GM12873 (cell line): ENCODE measurements at regions not wholly inside any gene's neighbourhood (a gene's known extent, or its start where the extent isn't known, plus 50 kb on each side); places are given as distances from the start of the nearest gene placed in this dataset.

Source experiments
- TF ChIP-seq, protein P1 (sequence below): IDR thresholded peaks from 2 replicates; pipeline ENCODE4 v1.5.1; 2012; ENCODE audit warnings: low read depth, mild to moderate bottlenecking, moderate library complexity, low read length, control low read depth; ENCODE audit not compliant: insufficient read depth; ENCODE audit errors: missing control alignments

DNA sequence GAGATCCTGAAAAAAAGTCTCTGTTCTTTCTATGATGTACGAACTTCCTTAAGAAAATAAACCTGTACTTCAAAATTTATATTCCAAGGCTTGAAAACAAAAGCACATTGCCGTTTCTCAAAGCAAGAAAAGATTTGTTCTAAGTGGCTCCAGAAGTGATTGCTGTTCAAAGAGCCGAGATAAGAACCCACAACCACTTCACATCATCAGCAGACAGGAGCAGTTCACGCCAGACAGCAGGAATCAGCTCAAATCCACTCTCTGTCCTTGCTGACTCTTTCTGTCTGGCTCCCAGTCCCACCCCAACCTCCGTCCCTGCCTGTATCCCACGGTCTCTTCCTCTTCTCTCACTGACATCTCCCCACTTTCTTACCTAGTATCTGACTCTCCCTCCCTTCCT, 85.0 kb upstream of the MYOCD start:
- TF ChIP-seq, protein P1, sequence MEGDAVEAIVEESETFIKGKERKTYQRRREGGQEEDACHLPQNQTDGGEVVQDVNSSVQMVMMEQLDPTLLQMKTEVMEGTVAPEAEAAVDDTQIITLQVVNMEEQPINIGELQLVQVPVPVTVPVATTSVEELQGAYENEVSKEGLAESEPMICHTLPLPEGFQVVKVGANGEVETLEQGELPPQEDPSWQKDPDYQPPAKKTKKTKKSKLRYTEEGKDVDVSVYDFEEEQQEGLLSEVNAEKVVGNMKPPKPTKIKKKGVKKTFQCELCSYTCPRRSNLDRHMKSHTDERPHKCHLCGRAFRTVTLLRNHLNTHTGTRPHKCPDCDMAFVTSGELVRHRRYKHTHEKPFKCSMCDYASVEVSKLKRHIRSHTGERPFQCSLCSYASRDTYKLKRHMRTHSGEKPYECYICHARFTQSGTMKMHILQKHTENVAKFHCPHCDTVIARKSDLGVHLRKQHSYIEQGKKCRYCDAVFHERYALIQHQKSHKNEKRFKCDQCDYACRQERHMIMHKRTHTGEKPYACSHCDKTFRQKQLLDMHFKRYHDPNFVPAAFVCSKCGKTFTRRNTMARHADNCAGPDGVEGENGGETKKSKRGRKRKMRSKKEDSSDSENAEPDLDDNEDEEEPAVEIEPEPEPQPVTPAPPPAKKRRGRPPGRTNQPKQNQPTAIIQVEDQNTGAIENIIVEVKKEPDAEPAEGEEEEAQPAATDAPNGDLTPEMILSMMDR, result no peak

DNA sequence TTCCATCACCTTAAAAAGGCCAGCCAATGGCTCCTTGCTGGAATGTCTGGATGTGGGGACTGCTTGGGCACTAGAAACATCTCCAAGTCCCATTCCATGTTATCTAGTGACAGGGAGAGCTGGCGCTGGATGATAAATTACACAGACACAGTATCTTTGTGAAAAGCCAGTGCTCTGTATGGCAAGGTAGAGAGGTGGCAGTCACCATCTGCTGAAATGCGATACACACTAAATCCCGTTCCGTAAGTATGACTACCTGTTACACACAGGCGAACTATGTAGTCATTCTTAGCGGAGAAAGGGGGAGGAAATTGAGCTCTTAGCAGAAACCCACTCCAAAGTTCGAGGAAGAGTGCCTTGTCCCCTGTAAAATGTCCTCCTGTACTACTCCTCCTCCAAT, 81.0 kb upstream of the MYOCD start:
- TF ChIP-seq, protein P1, result no peak

DNA sequence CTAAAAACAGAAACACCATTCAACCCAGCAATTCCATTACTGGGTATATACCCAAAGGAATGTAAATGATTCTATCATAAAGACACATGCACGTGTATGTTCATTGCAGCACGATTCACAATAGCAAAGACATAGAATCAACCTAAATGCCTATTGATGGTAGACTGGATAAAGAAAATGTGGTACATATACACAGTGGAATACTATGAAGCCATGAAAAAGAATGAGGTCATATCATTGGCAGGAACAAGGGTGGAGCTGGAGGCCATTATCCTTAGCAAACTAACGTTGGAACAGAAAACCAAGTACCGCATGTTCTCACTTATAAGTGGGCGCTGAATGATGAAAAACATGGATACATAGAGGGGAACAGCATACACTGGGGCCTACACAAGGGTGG, 77.2 kb upstream of the MYOCD start:
- TF ChIP-seq, protein P1, result no peak

DNA sequence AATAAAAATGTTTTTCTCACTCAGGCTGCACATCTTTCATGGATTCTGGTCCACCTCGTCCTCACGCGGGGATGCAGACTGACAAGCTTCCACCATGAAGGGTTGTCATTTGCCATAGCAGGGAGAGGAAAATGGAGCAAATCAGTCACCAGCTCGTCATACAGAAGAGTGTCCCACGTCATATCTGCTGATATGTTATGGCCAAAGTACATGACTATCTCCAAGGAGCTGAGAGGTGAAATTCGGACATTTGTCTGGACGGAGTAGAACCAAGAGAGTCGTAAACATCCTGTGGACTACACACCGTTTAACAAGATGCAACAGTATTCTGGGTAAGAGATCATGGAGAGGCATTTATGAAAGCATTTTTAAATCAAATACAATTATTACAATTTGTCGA, 75.3 kb upstream of the MYOCD start:
- TF ChIP-seq, protein P1, result no peak

DNA sequence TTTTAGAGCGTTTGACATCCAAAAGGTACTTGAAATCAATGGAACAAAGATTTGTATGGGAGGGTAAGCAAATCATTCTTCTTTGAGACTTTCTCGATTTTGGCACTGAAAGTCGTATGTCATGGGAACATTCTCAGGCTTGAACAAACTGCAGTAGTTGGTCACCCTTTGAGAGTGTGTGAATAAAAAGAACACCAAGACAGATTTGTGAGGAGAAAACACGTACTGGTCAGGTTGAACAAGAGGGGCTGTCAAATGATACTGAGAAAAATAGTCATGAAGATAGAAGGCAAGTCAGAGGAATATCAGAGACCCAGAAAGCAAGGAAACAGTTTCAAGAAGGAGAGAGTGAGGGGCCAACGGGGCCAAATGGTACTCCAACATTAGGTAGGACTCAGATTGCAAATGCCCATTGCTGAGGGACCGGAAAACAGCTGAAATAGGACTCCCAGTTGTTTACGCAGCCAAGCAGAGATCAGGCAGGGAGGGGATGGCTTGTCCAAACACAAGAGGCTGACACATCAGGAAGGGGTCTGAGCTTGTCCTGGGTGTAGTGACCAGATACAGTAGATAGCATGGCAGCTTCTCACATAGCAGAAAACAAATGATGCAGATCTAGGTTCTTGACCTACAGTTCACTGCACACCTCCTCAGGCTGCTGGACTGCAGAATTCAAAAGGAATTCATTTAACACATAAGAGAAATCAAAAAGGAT, 74.5 kb upstream of the MYOCD start:
- TF ChIP-seq, protein P1, result no peak

DNA sequence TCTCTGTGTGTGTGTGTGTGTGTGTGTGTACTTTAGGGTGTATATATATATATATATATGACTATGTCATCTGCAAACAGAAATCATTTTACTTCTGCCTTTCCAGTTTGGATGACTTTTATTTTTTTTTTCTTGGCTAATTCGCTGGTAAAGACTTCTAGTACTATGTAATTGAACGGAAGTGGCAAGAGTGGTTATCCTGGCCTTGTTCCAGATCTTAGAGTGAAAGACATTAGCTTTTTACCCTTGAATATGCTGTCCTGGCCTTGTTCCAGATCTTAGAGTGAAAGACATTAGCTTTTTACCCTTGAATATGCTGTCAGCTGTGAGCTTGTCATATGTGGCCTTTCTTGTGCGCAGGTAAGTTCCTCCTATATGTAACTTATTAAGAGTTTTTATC, 72.7 kb upstream of the MYOCD start:
- TF ChIP-seq, protein P1, result no peak

DNA sequence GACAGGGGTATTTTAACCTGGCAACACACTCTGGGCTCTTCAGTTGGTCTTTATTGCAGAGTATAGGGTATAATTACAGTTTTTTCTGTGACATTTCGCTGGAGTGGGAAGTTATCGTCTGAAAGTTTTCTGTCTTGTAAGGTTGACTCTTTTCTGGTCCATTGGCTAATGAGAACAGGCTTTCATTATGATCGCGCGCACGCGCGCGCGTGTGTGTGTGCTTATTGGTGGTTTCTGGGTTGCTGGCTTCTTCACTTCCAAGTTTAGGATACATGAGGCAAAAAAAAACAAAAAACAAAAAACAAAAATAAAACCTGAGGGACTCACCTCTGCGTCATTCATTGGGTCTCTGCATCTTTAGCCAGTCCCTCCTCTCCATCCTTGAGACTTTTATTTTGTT, 68.7 kb upstream of the MYOCD start:
- TF ChIP-seq, protein P1, result no peak
